Activated CD4-positive, alpha-beta T cell treated with anti-CD3 and anti-CD28 coated beads for 24 hours (primary cell): ENCODE measurements at regions not wholly inside any gene's neighbourhood (a gene's known extent, or its start where the extent isn't known, plus 50 kb on each side); places are given as distances from the start of the nearest gene placed in this dataset.

Experiments
- DNase-seq, 2 donors: peaks; one replicate each; pipeline ENCODE4 v3.0.0-alpha.2; 2020; ENCODE audit warnings: low read depth in 2 of 2

GRCh38 chr2:217091531-217091930, 231.7 kb upstream of the TNP1 start:
- DNase-seq, result no peak

DNA sequence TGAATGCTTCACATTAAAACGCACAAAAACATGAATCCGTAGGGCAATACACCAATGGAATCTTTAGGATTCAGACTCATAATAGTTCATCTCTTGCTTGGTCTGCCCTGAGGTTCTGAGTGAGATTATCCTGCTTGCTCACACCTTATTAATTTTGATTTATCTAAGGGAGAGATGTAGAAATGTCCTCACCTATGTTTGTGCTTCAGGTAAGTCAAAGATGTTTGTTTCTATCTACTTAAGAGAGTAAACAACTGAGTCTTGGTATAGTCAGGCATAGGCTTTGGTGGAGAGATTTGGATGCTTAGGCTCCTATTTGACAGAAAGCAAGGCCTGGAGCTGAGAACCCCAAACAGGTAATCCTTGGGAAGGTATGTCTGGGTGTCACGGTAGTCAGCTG, 231.0 kb upstream of the TNP1 start:
- no peak for DNase-seq

DNA sequence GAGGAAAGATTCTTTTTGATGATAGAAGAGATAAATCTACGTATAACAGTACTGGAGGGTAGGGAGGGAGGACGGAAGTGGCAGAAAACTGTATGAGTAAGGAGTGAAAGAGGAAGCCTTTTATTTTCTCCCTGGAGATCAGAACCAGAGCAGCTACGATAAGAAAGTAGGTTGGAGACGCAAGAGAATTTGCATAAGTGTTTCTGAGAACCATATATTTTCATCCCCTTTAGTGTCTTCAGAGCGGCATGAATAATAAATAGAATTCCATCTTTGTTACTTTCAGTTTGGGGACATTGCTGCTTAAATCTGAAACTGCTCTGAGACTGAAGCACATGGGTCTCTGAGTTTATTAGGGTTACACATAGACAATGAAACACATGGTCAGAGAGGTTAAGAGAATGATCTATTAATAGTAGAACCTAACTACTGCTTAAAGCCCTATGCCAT, 230.2 kb upstream of the TNP1 start:
- DNase-seq, result peak in 1 of 2 donors; percentile 7

GRCh38 chr2:217086718-217087117, 226.9 kb upstream of the TNP1 start:
- no peak for DNase-seq

DNA sequence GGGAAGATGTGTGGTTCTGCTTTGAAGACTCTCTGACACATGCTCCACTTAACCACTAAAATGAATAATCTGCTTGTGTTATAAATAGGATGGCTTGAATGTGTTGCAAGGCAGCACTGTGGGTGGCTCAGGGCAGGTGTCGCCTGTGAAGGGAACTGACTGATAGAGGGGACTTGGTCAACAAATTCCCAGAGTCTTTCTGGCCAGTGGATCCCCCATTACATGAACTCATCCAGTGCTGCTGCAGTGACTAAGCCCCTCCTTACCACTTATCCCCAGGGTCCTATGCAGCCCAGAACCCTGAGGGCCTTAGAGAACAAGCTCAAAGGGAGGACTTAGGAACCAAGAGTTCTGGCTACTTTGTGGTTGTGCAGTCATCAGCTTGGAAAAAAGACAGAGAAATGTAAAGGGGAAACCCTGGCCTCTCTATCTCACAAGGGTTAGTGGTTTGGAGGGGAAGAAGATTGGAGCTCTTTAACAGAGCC, 226.2 kb upstream of the TNP1 start:
- no peak for DNase-seq

GRCh38 chr2:217085543-217085942, 225.7 kb upstream of the TNP1 start:
- DNase-seq, result no peak

GRCh38 chr2:217081799-217082198, 221.9 kb upstream of the TNP1 start:
- no peak for DNase-seq

DNA sequence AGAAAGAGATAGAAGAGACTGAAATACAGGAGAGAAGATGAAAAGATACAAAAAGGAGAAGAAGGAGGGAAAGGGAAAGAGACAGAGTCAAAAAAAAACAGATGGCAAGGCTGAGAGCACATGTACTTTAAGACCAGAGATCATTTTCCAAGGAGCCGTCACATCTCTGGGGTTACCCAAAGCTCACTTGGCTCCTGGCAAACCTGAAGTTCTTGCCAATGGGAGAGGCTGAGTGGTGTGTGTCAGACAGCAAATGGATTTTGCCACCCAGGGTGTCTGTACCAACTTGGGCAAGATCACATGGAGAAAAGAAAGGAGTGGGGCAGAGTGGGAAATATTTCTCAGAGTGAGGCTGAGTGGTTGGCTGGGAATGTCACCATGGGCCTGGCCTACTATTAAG, 219.3 kb upstream of the TNP1 start:
- no peak for DNase-seq

DNA sequence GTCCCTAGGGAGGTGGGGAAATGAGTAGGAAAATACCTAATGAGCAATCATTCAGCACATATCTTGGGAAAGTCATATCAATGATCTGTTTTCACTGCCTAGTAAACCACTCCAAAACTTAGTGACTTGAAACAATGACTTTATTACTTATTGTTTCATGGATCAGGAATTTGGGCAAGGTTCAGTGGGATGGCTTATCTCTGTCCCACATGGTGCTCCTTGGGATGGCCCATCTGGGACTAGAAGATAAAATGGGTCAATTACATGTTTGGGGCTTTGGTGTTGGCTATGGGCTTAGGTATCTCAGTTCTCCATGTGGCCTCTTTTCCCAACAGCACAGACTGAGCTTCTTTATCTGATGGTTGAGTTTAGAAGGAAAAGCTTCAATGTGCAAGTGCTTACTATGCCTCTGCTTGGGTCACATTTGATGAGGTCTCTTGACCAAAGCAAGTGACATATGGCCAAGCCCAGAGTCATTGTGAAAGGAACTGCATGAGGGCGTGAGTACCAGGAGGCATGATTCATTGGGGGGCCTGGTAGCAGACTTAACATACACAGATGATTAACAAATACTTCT, 218.1 kb upstream of the TNP1 start:
- no peak for DNase-seq

GRCh38 chr2:217076657-217077232, 216.9 kb upstream of the TNP1 start:
- DNase-seq, result no peak

DNA sequence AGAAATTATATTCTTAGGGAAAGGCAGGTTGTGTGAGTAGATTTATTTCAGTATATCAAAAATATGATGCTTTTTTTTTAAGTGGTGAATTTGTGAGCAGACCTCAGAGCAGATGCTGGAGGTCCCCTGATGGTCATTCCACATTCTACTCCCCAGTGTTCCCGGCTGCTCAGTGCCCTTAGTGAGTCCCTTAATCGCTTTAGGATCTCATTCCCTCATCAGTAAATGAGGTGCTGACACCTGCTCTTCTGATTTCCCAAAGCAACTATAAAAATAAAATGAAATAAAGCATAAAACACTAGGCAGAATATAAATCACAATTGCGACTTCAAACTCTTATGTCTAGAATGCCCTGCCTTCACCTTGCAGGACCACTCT, 216.2 kb upstream of the TNP1 start:
- DNase-seq, result no peak

DNA sequence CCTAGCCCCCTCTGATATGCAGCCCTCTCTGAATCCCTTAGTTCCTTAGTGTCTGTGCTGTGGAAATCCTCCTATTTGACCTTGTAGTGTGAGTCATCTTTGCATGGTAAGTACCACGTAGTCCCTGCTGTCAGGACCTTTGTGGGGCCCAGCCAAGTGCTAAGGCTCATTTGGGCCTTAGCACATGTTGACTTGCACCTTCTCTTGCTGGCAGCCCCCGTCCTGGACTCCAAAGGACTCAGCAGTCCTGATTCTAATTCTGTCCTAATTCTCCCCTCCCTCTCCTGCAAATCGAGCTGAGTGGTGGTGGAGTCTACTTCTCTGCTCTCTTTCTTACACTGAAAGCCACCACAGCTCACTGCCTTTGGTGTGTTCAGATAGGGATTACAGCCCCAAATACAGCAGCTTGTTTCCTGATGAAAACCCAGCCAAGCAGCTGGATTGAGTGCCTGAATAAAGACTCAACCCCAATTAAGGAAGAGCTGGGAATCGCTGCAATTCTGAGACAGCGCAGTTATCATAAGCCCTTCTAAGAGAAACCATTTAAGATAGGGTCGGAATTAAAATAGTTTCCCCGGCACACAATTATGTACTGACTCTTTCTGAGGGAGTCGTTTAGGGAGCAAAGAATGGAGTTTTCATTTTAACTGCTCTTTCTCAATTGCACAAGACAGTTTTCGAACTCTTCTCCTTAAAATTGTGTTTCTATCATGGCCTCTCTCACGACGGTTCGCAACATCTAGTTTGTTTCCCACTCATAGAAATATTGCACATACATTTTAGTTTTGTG, 215.6 kb upstream of the TNP1 start:
- DNase-seq, result no peak

DNA sequence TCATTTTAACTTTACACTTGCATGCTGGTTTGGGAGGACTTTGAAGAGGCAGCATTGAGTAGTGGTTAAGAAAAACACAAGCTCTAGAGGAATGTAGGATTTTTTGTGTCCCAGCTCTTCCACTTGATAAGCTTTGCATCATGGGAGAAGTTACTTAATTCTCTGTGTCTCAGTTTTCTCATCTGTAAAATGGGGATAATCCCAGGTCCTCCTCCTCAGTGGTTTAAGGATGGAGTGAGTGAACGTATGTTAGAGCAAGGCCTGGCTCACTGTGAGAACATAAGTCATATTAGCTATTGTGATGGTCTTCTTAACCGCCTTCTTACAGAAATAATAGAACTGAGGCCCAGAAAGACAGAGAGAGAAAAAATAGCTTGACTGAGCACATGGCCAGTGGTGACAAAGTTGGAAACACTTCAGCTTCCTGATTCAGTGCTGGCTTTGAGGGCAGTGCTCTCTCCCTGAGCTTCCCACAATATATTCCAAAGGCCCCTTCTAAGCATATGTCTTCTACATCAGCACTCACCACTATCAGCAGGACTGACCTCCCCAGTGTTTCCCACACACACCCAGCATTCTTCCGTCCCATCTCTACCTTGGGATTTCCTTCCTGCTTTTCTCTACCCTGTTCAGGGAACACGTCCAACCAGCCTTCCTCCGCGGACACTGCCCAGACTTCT, 214.9 kb upstream of the TNP1 start:
- DNase-seq, result no peak

- DNase-seq, result no peak
Measured at GRCh38 chr2:217071416-217071815, 211.6 kb upstream of the TNP1 start.

GRCh38 chr2:217070611-217071010, 210.7 kb upstream of the TNP1 start:
- DNase-seq, result no peak

DNA sequence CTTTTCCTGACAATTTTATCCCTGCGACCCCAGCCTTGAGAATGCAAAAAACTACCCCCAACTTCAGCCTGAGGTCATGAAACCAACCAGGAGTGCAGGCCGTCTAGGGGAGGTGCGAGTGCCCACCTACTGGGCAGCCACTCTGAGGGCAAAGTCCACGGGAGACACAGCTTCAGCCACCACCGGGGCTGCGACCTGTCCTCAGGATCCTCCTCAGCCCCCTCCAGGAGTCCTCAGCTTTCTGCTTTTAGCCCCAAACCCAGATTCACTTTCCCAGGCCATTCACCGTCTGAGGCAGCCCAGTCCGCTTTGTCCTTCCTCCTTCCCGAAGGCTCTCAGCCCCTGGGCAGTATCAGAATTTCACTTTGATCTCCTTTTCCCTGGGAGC, 210.2 kb upstream of the TNP1 start:
- no peak for DNase-seq

GRCh38 chr2:217069263-217070042, 209.6 kb upstream of the TNP1 start:
- no peak for DNase-seq

DNA sequence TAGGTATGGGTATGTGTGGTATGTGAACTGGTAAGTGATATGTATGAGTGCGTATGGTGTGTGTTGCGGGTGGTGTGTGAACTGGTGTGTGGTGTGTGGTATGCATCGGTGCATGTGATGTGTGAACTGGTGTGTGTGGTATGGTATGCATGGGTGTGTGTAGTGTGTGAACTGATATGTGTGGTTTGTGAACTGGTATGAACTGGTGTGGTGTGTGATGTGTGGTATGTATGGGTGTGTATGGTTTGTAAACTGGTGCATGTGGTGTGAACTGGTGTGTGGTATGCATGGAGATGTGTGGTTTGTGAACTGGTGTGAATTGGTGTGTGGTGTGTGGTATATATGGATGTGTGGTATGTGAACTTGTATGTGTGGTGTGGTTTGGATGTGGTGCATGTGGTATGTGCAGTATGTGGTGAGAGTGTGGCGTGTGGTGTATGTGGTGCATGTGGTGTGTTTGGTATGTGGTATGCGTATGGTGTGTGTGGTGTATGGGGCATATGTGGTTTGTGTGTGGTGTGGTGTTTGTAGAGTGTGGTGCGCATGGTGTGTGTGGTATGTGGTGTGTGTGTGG, 208.9 kb upstream of the TNP1 start:
- DNase-seq, result no peak

GRCh38 chr2:217067787-217068186, 207.9 kb upstream of the TNP1 start:
- DNase-seq, result no peak

DNA sequence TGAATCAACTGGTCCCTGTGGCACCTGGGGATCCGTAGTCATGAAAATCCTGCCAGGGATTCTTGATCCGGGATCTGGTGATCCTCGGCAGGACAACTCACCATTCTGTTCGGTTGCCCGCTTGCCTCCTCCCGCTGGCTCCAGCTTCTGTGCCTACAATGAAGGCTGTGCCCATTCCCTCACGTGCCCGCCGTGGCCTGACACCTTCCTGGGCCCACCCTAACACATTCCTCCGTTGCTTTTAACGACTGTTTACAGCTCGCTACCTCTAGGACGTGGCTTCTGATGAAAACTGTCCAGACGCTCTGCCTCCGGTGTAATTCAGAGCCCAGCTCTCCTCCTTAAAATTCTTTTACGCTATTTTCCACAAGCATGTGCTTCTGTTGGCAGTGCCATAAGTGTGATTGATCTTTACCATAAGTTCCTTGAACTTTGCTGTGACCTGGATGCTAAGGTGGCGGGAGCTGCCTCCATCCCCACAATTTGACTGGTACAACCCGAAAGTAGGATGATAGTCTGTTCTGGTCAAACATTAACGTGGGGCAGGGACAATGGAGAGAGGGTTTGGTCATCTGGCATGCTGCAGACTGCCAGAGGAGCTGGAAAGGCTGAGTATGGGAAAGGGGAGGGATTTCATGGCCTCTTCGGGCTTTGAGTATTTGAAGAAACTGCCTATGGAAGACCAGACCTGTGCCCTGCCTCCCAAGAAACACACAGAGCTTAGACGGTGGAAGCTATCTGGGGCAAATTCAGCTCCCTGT, 206.8 kb upstream of the TNP1 start:
- DNase-seq, result no peak
